NCI-H82 treated with DMSO at 0.1 percent for 48 hours (cell line): ENCODE measurements at regions not wholly inside any gene's neighbourhood (a gene's known extent, or its start where the extent isn't known, plus 50 kb on each side); places are given as distances from the start of the nearest gene placed in this dataset.
"Not testable (repeated sequence)": the region's sequence is repeated elsewhere in the genome, so short reads cannot be mapped to it uniquely, and the experiment has no call there.

Source experiments
- DNase-seq: peaks from one replicate; lab custom pipeline; 2025; ENCODE audit not compliant: unreplicated experiment; lab: John Stamatoyannopoulos, UW

DNA sequence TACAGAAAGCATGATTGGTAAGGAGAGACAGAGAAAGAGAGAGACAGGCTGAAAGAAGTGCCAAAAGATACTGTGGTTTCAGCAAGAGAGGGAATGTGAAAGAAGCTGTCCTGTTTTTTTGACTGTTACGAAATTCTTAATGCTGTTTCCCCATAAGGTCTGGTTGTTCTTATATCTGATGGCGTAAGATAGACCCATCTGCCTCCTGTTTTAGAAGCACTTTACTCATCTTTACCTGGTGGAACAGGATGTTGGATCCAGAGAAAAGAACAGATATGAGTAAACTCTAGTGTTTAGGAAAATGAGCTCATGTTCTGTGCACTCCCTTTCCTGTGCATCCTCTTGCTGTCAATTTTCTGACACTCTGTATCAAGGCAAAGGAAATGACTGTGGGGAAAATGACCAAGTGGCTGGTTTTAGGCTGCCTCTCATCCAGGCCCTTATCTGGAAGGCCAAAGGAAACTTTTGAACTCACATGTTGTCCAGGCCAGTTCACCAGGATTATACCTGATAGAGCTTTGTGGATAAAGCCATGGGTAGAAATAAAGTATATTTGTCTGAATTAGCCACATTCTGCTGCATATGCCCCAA, 311.7 kb upstream of the HTR2C start:
- no peak for DNase-seq

DNA sequence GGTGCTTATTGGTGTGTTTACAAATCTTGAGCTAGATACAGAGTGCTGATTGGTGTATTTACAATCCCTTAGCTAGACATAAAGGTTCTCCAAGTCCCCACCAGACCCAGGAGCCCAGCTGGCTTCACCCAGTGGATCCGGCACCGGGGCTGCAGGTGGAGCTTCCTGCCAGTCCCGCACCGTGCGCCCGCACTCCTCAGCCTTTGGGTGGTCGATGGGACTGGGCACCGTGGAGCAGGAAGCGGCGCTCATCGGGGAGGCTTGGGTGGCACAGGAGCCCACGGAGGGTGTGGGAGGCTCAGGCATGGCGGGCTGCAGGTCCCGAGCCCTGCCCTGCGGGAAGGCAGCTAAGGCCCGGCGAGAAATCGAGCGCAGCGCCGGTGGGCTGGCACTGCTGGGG, 313.5 kb upstream of the HTR2C start:
- DNase-seq: not testable (repeated sequence)

- DNase-seq: no peak
Measured at GRCh38 chrX:114268643-114269042, 315.2 kb upstream of the HTR2C start.

GRCh38 chrX:114267142-114267541, 316.7 kb upstream of the HTR2C start:
- DNase-seq: no peak

GRCh38 chrX:114252186-114252585, 331.7 kb upstream of the HTR2C start:
- DNase-seq: no peak

DNA sequence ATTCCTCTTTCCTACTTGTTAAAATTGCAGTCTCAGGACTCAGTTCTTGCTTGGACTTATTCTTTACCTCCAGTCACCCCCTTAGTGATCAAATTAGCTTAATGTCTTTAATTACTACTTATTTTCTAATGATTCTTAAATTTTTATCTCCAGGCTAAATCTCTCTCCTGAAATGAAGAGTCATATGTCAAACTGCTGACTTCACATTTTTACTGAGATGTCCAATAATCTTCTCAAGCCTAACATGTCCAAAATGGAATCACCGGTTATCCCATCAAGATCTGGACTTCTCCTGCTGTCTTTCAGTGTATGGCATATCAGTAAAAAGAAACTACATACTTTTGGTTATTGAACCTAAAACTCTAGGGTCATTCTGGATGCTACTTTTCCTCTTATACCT, 332.3 kb upstream of the HTR2C start:
- DNase-seq: no peak

DNA sequence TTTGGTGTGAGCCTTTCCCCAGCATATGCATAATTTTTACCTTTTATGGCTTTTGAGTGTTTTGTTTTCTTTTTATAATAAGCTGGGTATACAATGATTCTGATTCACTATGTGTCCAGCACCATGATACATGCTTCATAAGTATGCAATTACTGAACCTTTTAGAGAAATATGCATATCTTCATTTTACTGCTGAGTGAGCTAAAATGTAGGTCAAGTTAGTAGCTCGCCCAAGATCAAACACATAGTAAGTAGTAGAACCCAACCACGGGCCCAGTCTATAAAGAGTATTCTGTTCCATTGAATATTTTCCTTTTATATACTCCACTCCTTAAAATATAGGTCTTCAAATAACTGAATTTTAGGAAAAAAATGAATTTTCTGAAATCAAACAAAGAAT, 362.4 kb upstream of the HTR2C start:
- DNase-seq: no peak

- DNase-seq: no peak
Measured at GRCh38 chrX:114210879-114211278, 373.0 kb upstream of the HTR2C start.

GRCh38 chrX:114201622-114202021, 382.3 kb upstream of the HTR2C start:
- DNase-seq: no peak

- DNase-seq: no peak
Measured at GRCh38 chrX:114181195-114181594, 402.7 kb upstream of the HTR2C start.

- DNase-seq: no peak
Measured at GRCh38 chrX:114178126-114178525, 405.8 kb upstream of the HTR2C start.

- DNase-seq: not testable (repeated sequence)
Measured at GRCh38 chrX:114167276-114167675, 416.6 kb upstream of the HTR2C start.

- DNase-seq: no peak
Measured at GRCh38 chrX:114166601-114167000, 417.3 kb upstream of the HTR2C start.

DNA sequence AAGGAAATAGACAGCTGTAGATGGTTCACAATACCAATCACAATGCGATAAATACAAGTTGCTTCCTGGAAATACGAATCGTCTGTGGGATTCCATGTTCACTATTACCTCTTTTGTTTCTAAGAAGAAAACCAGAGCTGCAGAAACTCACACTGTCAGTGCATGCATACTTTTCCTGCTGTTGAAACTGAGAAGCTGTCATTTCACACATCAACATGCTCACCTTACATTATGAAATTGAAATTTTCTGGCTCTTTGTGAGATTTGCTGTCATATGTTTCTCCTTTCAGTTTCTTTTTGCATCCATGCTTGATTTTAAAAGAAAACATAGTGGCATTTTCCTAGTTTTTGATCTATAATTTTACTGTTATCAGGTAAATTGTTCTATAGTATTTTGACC, 418.3 kb upstream of the HTR2C start:
- DNase-seq: no peak

DNA sequence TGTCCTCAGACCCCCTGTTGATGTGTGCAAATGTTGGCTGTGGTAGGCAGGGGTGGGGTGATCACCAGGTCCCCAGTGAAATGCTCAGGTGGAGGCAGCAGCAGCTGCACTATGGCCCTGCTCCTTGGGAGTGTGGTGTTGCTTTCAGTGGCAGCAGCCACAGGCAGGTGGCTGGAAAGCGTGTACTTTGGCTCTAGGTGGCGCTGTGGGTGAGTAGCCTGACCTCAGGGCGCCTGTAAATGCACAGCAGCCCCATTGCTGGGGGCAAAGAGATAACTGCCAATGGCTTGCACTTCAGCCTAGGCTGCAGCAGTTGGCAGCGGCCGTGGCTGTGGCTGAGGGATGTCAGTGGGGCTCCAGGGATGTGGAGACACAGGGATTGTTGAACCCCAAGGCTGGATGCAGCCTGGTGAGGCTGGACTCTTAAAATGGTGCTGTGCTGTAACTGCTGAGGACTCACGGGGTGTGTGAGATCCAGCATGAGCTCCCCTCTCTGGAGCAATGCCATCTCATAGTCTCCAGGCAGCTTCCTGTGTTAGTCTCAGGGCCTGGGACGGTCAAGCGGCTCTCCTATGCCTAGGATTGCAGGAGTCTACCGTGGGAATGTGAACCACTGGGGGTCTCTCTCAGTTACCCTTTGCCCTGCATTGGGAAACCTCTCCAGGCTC, 421.7 kb upstream of the HTR2C start:
- DNase-seq: no peak

DNA sequence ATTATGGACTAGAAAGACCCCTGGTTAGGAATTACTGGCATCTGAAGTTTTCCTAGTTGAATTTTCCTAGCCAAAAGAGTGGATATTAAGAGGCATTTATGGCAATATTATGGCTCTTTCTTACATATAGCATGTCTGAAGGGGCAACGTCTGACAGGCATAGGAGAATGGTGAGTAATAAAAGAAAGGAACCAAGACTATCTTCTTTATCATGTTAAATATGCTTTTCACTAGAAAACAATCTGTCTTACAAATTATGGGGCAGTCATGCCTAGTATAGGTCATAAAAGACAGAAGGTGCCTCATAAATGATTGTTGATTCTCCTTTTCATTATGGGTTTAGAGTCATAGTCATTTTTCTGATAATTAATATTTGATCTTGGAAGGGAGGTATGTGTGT, 431.1 kb upstream of the HTR2C start:
- no peak for DNase-seq

DNA sequence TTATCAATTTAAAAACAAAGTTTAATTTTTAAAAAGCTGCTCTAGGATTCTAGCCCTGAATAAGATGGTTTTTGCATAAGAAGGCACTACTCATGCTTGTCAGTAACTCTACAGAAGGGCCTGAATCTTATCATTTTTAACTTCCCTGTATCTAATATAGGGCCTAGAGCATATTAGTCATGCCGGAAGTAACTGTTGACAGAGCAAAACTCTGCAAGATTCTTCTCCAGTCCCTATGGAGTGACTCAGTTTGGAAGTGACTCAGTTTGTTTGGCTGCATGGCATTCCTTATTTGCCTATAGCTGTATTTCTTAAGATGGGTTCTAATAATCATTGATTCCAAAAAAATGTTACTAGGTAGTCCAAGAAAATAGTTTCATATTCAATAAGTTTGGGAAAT, 431.8 kb upstream of the HTR2C start:
- no peak for DNase-seq

GRCh38 chrX:114134465-114134864, 449.4 kb upstream of the HTR2C start:
- no peak for DNase-seq

- no peak for DNase-seq
Measured at GRCh38 chrX:114127411-114128025, 456.4 kb upstream of the HTR2C start.

GRCh38 chrX:114127005-114127404, 456.9 kb upstream of the HTR2C start:
- DNase-seq: no peak

DNA sequence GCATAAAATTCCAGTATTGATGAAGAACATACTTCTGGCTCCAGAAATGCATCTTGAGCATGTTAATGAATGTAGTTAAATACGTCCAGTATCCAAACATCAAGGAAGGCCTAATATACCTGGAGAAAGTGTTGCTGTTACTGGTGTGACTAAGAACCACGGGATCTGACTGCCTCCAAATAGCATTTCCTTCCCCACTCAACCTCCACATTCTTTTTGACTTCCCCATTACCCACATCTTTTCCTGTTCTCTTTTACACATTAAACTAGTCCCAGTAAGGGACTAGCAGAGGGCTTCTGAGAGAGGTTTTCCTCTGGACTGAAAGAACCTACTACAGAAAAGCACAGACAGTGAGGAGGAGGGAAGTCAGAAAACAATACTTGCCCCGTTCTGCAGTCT, 482.8 kb upstream of the HTR2C start:
- no peak for DNase-seq

- DNase-seq: no peak
Measured at GRCh38 chrX:114097866-114098265, 486.0 kb upstream of the HTR2C start.

- DNase-seq: no peak
Measured at GRCh38 chrX:114097427-114097826, 486.5 kb upstream of the HTR2C start.
